SU-DHL-6 (cell line): ENCODE measurements at regions not wholly inside any gene's neighbourhood (a gene's known extent, or its start where the extent isn't known, plus 50 kb on each side); places are given as distances from the start of the nearest gene placed in this dataset.

ENCODE experiments used
- H2AFZ ChIP-seq: fragments of 200-600 bp; sonication (generic); 2 replicates; pipeline ENCODE4 v1.6.1; 2014; ENCODE audit warnings: low read depth, mild to moderate bottlenecking, moderate library complexity, mixed read lengths, antibody characterized with exemption, low read length; ENCODE audit not compliant: severe bottlenecking
- H3F3A ChIP-seq: fragments of 200-600 bp; shearing (Covaris generic); 2 replicates; pipeline ENCODE4 v1.6.0; 2016; ENCODE audit warnings: antibody characterized with exemption, mild to moderate bottlenecking; ENCODE audit not compliant: insufficient read depth
- H3K27ac ChIP-seq: fragments of 200-600 bp; sonication (generic); 2 replicates; pipeline ENCODE4 v1.5.1; 2016; ENCODE audit warnings: low read depth, mild to moderate bottlenecking, low read length, moderate library complexity, mixed read lengths
- H3K27me3 ChIP-seq: fragments of 200-600 bp; sonication (generic), shearing (Covaris generic); 2 replicates; pipeline ENCODE4 v1.6.0; 2014; ENCODE audit warnings: mild to moderate bottlenecking, low read length
- H3K36me3 ChIP-seq: fragments of 200-600 bp; sonication (generic); 2 replicates; pipeline ENCODE4 v1.6.1; 2014; ENCODE audit warnings: mild to moderate bottlenecking, low read length, mixed read lengths
- H3K4me2 ChIP-seq: fragments of 300-600, 200-600 bp; shearing (Covaris generic), sonication (generic); 2 replicates; pipeline ENCODE4 v1.6.0; 2014; ENCODE audit warnings: low read length, low read depth, mild to moderate bottlenecking; ENCODE audit not compliant: poor library complexity, severe bottlenecking
- H3K4me3 ChIP-seq: fragments of 200-600 bp; sonication (generic); 2 replicates; pipeline ENCODE4 v1.5.1; 2014; ENCODE audit warnings: antibody characterized with exemption, low read length, mild to moderate bottlenecking, mixed read lengths; ENCODE audit not compliant: insufficient read depth, poor library complexity, severe bottlenecking
- H3K79me2 ChIP-seq: fragments of 200-600 bp; sonication (generic); 2 replicates; pipeline ENCODE4 v1.6.1; 2014; ENCODE audit warnings: mild to moderate bottlenecking, low read length, moderate library complexity; ENCODE audit not compliant: insufficient read depth
- H3K9ac ChIP-seq: fragments of 200-600 bp; sonication (generic); 2 replicates; pipeline ENCODE4 v1.7.0; 2014; ENCODE audit warnings: mild to moderate bottlenecking, low read length
- H3K9me2 ChIP-seq: fragments of 200-600 bp; sonication (generic); replicated peaks from 2 replicates; pipeline ENCODE4 v1.6.1; 2014; ENCODE audit warnings: low read length; ENCODE audit not compliant: insufficient read depth
- H3K9me3 ChIP-seq: fragments of 200-600 bp; sonication (generic); 2 replicates; pipeline ENCODE4 v1.6.1; 2014; ENCODE audit warnings: low read length, mixed read lengths; ENCODE audit not compliant: insufficient read depth
- H4K20me1 ChIP-seq: fragments of 200-600 bp; sonication (generic); 2 replicates; pipeline ENCODE4 v1.6.1; 2014; ENCODE audit warnings: low read depth, mild to moderate bottlenecking, antibody characterized with exemption, low read length, moderate library complexity, mixed read lengths
- CTCF ChIP-seq: fragments of 200-600 bp; sonication (generic); IDR thresholded peaks from one replicate; pipeline ENCODE4 v1.5.1; 2017; ENCODE audit warnings: antibody characterized with exemption, mild to moderate bottlenecking, low read length, moderate library complexity; ENCODE audit not compliant: insufficient read depth, poor library complexity, severe bottlenecking
- EZH2phosphoT487 ChIP-seq: fragments of 200-600 bp; sonication (generic), shearing (Covaris generic); conservative IDR thresholded peaks from 2 replicates; pipeline ENCODE4 v1.6.1; 2018; ENCODE audit warnings: mild to moderate bottlenecking, antibody characterized with exemption, low read length, moderate library complexity, mixed read lengths

- Histone ChIP-seq H3K9me3 (no peaks in the 10 kb centered on the region), H2AFZ (no peak overlapping the region), H4K20me1 (no peaks in the 10 kb centered on the region), H3K27me3 (no peaks in the 10 kb centered on the region), H3F3A (no peaks in the 10 kb centered on the region), H3K27ac (no peak overlapping the region), H3K4me3 (no peak overlapping the region), H3K4me2 (no peak overlapping the region), H3K9ac (no peak overlapping the region), H3K79me2 (no peaks in the 10 kb centered on the region), H3K9me2 (no peaks in the 10 kb centered on the region), H3K36me3 (no peaks in the 10 kb centered on the region)
- TF ChIP-seq CTCF (no peak), EZH2phosphoT487 (no peak)
Observed at GRCh38 chr6:74871757-74872156, 334.1 kb downstream of the COL12A1 start.

DNA sequence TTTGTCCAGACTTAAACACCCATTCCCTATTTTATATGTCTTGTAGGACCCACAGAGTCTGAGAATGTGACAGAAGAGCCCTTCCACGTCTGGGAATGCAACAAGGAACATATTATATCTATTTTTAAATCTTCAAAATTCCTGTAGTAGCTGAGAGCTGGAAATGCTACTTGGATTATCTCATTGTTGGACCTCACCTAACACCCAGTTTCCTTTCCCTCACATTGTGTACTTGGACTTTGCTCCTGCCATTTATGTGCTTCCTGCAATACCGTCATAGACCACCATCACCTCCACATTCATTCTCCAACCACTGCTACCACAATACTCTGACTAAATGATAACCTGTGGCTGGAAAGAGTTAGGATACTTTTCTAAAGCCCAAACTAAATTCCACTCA, 335.4 kb downstream of the COL12A1 start:
- no peaks in the 10 kb centered on the region for H3K79me2 ChIP-seq
- no peaks in the 10 kb centered on the region for H4K20me1 ChIP-seq
- no peak overlapping the region for H2AFZ ChIP-seq
- no peaks in the 10 kb centered on the region for H3K36me3 ChIP-seq
- H3K27me3 ChIP-seq: no peaks in the 10 kb centered on the region
- no peaks in the 10 kb centered on the region for H3K9me3 ChIP-seq
- no peaks in the 10 kb centered on the region for H3K9me2 ChIP-seq
- no peak overlapping the region for H3K9ac ChIP-seq
- H3K4me2 ChIP-seq: no peak overlapping the region
- no peaks in the 10 kb centered on the region for H3F3A ChIP-seq
- no peak overlapping the region for H3K27ac ChIP-seq
- TF ChIP-seq CTCF: no peak
- no peak for TF ChIP-seq EZH2phosphoT487
- H3K4me3 ChIP-seq: no peak overlapping the region

GRCh38 chr6:74867291-74867690, 338.6 kb downstream of the COL12A1 start:
- Histone ChIP-seq H3K4me3 (no peak overlapping the region), H3F3A (no peaks in the 10 kb centered on the region), H3K79me2 (no peaks in the 10 kb centered on the region), H3K9me2 (no peaks in the 10 kb centered on the region), H3K4me2 (no peak overlapping the region), H3K9ac (no peak overlapping the region), H3K27ac (no peak overlapping the region), H3K9me3 (no peaks in the 10 kb centered on the region), H4K20me1 (no peaks in the 10 kb centered on the region), H3K27me3 (no peaks in the 10 kb centered on the region), H2AFZ (no peak overlapping the region), H3K36me3 (no peaks in the 10 kb centered on the region)
- no peak for TF ChIP-seq CTCF

DNA sequence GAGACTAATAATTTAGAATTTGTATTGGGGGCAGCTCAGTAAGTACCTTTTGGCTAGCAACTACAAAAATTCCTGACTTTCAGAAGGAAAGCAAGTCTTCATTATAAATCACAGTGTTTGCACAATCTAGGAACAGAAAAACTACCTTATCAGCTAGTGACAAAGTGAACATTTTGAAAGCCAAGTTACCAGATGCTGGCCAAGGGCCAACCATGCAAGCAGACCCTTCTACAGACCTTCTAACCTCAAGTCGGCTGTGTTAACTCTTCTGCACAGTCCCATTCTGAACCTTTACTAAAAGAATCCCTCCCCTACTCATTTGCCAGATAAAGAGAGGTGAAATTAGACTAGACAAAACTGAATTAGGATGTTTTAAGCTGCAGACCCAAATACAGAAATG, 341.9 kb downstream of the COL12A1 start:
- H3K9me3 ChIP-seq: no peaks in the 10 kb centered on the region
- no peaks in the 10 kb centered on the region for H4K20me1 ChIP-seq
- no peaks in the 10 kb centered on the region for H3F3A ChIP-seq
- no peaks in the 10 kb centered on the region for H3K36me3 ChIP-seq
- H3K9me2 ChIP-seq: no peaks in the 10 kb centered on the region
- H2AFZ ChIP-seq: no peak overlapping the region
- no peak overlapping the region for H3K9ac ChIP-seq
- H3K79me2 ChIP-seq: no peaks in the 10 kb centered on the region
- H3K27me3 ChIP-seq: no peaks in the 10 kb centered on the region
- H3K27ac ChIP-seq: no peak overlapping the region
- H3K4me2 ChIP-seq: no peak overlapping the region
- TF ChIP-seq CTCF (no peak), EZH2phosphoT487 (no peak)
- H3K4me3 ChIP-seq: no peak overlapping the region
